IMR-90 (cell line): ENCODE measurements at regions not wholly inside any gene's neighbourhood (a gene's known extent, or its start where the extent isn't known, plus 50 kb on each side); places are given as distances from the start of the nearest gene placed in this dataset.

Source experiments
- CTCF ChIP-seq: conservative IDR thresholded peaks from 2 replicates; pipeline ENCODE4 v1.5.1; 2012; ENCODE audit warnings: mild to moderate bottlenecking, low read depth, low read length, improper control_type of control experiment
- POLR2A ChIP-seq: IDR thresholded peaks from 2 replicates; pipeline ENCODE4 v1.6.1; 2012; ENCODE audit warnings: mild to moderate bottlenecking, low read depth, low read length

GRCh38 chr10:90047243-90047729 is 345.9 kb downstream of the KIF20B start:
- no peak for TF ChIP-seq CTCF
- TF ChIP-seq POLR2A: no peak
